Hippocampal formation (tissue), 2 donors: ENCODE measurements at regions not wholly inside any gene's neighbourhood (a gene's known extent, or its start where the extent isn't known, plus 50 kb on each side); places are given as distances from the start of the nearest gene placed in this dataset.
"Not testable (repeated sequence)": the region's sequence is repeated elsewhere in the genome, so short reads cannot be mapped to it uniquely, and the experiment has no call there.

ENCODE experiments used
- DNase-seq, 2 donors: peaks; one replicate each; lab custom pipeline; 2025; lab: John Stamatoyannopoulos, UW

- DNase-seq = no peak
These were observed 882.7 kb upstream of the PCDH10 start for GRCh38 chr4:132266374-132266773.

DNA sequence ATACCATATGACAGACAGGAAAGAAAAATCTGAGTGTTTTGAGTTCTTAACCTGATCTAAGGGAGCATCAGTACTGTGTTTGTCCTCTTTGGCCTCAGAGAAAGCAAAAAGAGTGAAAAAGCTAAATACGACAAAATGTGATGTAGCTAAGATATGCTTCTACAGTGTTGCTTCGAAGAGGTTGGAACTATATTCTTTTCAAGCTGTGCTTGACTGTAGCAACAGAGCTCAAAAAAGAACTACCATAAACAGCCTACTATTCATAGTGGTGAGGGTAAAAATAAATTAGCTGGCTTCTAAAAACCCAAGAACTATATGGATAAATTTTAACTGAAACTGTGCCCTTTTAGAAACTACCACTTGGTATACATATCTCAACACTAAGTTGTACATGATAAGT, 881.8 kb upstream of the PCDH10 start:
- no peak for DNase-seq

GRCh38 chr4:132269303-132269990, 879.6 kb upstream of the PCDH10 start:
- no peak for DNase-seq

- no peak for DNase-seq
These were observed 873.4 kb upstream of the PCDH10 start for GRCh38 chr4:132275583-132276121.

- no peak for DNase-seq
These were observed 872.9 kb upstream of the PCDH10 start for GRCh38 chr4:132276185-132276584.

GRCh38 chr4:132276989-132277388, 872.1 kb upstream of the PCDH10 start:
- no peak for DNase-seq

DNA sequence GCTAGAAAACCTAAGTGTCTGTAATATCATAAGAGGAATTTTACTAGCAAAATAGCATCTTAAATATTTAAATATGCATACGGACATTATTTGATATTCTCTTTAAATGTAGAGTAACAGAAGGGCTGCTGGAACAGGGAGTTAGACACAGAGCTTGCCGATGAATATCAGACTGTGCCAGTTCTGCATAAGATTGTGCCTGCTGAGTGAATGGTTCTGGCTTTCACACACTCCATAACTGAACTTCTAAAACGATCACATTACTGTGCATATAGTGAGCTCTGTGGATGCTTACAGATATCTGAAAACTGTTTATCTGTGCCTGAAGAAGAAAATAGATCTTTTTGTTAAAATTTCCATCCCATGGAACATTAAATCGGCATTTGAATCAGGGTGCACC, 867.4 kb upstream of the PCDH10 start:
- no peak for DNase-seq

DNA sequence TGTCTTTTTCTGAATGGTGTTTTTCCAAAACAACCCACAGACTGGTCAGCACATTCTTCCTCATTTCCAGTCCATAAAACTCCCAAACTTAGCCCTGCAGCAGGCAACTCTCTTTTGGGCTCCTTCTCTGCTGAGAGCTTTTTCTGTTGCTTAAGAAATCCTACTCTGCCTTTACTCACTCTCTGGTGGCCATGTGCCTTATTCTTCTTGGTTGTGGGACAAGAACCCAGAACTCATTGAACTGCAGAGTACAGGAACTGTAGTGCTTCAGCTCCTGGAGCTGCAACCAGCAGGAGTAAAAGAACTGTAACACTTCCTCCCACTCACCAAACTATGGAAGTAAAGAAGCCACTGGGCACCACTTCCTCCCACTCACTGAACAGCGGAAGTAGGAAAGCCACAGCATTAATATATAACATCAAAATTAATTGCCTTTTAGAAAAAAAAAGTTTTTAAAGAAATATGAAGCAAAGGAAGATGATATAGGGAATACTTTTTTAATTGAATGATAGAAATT, 864.1 kb upstream of the PCDH10 start:
- no peak for DNase-seq

- DNase-seq = no peak
These were observed 851.7 kb upstream of the PCDH10 start for GRCh38 chr4:132297346-132297745.

GRCh38 chr4:132299841-132300240, 849.3 kb upstream of the PCDH10 start:
- no peak for DNase-seq

DNA sequence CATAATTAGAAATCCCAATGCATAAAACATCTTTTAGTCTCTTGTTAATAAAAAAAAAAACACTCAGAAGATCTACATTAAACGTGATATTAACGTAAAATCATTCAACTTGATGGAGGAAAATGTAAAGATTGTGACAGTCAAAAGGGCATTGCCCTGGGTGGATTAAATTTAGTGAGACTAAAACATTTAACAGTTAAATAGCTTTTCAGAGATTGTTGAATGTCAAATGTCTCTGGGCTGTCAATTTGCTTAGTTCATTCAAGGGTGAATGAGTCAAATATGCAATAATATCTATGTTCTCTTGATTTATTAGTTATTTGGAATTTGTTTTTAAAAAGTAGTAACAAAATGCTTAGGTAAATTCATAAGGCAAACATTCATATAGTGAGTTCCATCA, 836.6 kb upstream of the PCDH10 start:
- no peak for DNase-seq

DNA sequence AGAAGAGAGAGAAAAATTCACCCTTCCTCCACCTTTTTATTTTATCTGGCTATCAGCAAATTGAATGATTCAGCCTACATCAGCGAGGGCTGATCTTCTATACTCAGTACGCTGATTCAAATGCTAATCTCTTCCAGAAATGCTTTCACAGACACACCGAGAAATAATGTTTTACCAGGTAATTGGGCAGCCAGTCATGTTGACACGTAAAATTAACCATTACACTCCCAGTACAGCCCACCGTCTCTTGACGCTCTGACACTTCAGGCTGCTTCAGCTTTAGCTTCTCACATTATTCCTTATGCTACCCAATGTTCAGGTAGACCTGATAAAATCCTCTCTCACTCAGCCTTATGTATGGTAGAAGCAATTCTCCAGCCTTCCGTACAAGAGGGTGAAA, 835.2 kb upstream of the PCDH10 start:
- DNase-seq = no peak

GRCh38 chr4:132316738-132317137, 832.4 kb upstream of the PCDH10 start:
- DNase-seq = no peak

GRCh38 chr4:132317923-132318322, 831.2 kb upstream of the PCDH10 start:
- DNase-seq = no peak

DNA sequence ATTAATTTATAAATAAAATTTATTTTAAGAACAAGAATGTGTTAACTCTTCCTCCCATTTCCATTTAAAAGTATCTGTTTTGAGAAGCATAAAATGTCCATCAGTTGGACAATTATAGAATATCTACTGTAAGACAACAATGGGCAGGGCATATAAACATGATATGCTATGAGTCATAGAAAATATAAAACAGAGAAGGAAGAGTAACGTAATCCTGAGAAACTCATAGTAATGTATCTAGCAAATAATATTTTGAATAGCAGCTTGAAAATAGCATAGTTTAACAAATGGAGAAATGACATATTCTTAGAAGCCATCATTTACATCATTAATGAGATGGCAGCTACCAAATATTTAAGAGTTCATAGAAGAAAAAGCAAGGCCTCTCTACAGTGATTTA, 820.3 kb upstream of the PCDH10 start:
- DNase-seq = no peak

- DNase-seq = no peak
These were observed 818.1 kb upstream of the PCDH10 start for GRCh38 chr4:132330994-132331393.

DNA sequence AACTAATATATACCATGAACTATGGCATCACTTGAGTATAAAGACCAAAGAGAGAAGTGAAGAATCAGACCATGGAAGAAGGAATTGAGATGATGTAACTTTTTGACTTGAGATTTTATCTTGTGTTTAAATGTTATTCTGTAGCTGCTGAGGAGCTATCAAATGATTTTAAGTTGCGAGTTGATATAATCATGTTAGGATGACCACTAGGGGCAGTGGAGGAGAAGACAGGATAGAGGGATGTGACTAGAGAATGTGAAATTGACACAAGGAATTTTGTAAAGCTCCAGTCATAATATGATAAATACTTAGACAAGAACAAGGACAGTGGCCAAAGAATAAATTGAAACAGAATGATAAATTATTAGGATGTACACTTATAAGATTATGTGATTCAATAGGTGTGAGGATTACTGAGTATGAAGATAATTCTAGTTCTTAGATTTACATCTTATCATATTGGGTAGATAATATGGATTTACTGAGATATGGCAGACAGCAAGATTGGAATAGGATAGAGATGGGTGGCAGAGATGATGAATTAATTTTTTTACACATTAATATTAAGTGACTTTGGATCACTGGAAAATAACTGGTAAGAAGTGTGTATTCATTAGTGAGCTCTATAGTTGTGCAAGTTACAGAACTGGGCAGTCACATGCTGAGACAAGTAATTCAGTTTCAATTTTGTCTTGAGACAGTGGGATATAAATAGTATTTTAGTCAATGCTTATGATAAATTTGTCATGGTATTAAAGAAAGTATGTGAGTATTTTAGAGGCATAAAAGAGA, 816.0 kb upstream of the PCDH10 start:
- DNase-seq = no peak

GRCh38 chr4:132333724-132334047, 815.4 kb upstream of the PCDH10 start:
- DNase-seq = no peak

- DNase-seq = no peak
These were observed 815.0 kb upstream of the PCDH10 start for GRCh38 chr4:132334081-132334480.

DNA sequence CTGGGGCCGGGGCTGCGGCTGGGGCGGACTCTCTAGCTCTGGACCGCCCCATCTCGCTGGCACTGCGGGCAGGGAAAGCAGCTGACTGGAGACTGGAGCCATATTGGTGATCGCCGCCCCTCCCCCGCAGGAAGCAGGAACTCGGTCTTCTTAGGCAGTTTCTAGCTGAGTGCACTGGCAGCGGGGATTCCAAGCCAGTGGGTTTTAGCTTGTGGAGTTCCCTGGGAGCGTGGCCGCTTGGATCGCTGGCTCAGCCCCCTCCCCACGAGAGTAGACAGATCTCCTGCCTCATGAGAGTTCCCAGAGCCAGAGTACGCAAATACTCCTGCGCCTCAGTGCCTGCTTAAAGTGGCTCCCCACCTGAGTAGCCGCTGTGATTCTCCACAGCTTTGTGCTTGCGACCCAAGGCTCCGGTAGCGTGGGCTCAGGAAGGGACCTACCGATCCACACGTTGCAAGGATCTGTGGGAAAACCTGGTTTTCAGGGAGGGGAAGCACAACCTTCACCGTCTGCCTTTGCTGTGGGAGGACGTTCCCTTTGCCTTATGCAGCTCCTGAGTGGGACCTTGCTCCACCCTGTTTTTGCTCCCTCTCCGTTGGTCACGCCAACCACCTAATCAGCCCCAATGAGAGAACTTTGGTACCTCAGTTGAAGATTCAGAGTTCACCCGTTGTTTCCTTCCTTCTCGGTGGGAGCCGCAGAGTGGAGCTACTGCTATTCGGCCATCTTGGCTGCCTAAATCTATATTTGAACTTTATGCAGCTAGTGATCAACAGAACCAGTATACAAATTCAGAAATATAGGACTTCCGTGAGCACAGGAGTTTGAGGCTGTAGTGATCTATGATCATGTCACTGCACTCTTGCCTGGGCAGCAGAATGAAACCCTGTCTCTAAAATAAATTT, 803.9 kb upstream of the PCDH10 start:
- DNase-seq = no peak

- no peak for DNase-seq
These were observed 803.1 kb upstream of the PCDH10 start for GRCh38 chr4:132346016-132346415.

DNA sequence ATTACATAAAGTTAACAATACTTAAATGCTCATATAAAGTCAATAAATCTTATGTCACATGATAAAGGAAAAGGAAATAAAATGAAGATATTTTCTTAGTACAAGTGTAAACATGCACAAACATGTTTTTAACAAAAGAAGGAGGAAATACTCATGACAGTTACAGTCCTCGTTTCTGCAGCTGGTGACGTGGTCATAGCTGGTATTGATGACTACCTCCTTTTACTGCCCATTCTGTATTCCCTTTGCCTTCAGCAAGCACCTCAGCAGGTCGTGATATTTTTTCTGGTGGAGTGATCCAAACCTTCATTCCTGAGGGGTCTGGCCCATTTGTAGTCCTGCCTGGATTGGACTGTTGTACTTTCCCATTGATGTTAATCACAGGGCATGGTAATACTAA, 797.5 kb upstream of the PCDH10 start:
- not testable (repeated sequence) for DNase-seq
